Body of pancreas (tissue), 4 donors: ENCODE measurements at regions not wholly inside any gene's neighbourhood (a gene's known extent, or its start where the extent isn't known, plus 50 kb on each side); places are given as distances from the start of the nearest gene placed in this dataset.

Source experiments
- POLR2A ChIP-seq, 3 donors: fragments of 450-650 bp; IDR thresholded peaks; one replicate each; pipeline ENCODE4 v1.6.1; 2016; ENCODE audit warnings: antibody characterized with exemption in 3 of 3, mild to moderate bottlenecking in 2 of 3
- TF ChIP-seq, protein P1 (sequence below), 7 experiments: fragments of 450-650 bp in 4 of 7; fragments of 200-600 bp in 3 of 7; sonication (generic) in 3 of 7; IDR thresholded peaks; one replicate each; pipeline ENCODE4 v1.5.1; 2016 to 2019; ENCODE audit warnings: antibody characterized with exemption in 7 of 7

DNA sequence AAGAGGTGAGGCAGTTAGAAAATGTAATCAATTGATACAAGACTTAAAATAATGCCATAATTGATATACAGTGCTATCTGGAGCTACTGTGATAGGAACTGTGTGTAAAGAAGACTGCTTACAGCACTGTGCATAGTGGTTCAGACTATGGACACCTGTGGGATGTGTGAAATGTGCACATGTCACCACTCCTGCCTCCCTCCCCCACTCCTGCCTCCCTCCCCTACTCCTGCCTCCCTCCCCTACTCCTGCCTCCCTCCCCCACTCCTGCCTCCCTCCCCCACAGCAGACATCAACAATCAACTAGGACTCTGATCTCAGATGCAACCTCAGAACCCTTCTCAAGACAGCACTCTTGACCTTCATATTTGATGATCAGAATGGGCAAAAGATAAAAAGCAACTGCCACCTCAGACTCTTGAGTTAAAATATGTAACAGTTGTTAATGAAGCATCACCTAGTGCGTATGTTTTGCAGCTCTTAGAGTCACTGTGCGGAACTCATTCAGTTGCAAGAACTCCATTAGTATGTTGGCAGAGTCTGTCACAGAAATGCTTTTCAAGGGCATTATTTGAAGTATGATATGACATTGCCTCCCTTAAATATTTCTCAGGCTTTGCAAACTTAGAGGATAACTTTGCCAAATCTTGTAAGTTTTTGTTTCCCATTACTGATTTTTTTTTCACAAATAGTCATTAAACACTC lies 255.2 kb upstream of the DDHD1 start:
- TF ChIP-seq, protein P1, sequence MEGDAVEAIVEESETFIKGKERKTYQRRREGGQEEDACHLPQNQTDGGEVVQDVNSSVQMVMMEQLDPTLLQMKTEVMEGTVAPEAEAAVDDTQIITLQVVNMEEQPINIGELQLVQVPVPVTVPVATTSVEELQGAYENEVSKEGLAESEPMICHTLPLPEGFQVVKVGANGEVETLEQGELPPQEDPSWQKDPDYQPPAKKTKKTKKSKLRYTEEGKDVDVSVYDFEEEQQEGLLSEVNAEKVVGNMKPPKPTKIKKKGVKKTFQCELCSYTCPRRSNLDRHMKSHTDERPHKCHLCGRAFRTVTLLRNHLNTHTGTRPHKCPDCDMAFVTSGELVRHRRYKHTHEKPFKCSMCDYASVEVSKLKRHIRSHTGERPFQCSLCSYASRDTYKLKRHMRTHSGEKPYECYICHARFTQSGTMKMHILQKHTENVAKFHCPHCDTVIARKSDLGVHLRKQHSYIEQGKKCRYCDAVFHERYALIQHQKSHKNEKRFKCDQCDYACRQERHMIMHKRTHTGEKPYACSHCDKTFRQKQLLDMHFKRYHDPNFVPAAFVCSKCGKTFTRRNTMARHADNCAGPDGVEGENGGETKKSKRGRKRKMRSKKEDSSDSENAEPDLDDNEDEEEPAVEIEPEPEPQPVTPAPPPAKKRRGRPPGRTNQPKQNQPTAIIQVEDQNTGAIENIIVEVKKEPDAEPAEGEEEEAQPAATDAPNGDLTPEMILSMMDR (IDR thresholded peaks at IDR 0.05): no peak
- no peak for TF ChIP-seq POLR2A (IDR thresholded peaks at IDR 0.05)
